DOHH2 (cell line): ENCODE measurements at regions not wholly inside any gene's neighbourhood (a gene's known extent, or its start where the extent isn't known, plus 50 kb on each side); places are given as distances from the start of the nearest gene placed in this dataset.
"Not testable (repeated sequence)": the region's sequence is repeated elsewhere in the genome, so short reads cannot be mapped to it uniquely, and the experiment has no call there.

Experiments used
- H3F3A ChIP-seq: fragments of 200-600 bp; sonication (generic), shearing (Covaris generic); 2 replicates; pipeline ENCODE4 v1.6.0; 2016; ENCODE audit warnings: antibody characterized with exemption, mild to moderate bottlenecking; ENCODE audit not compliant: control insufficient read depth, insufficient read depth
- H3K27ac ChIP-seq: fragments of 200-600 bp; sonication (generic); 2 replicates; pipeline ENCODE4 v1.5.1; 2014; ENCODE audit warnings: low read depth, mild to moderate bottlenecking, low read length, moderate library complexity
- H3K27me3 ChIP-seq: fragments of 200-600 bp; sonication (generic); 2 replicates; pipeline ENCODE4 v1.6.1; 2014; ENCODE audit warnings: mild to moderate bottlenecking, low read length, mixed read lengths; ENCODE audit not compliant: control insufficient read depth
- H3K36me3 ChIP-seq: fragments of 200-600 bp; sonication (generic); 2 replicates; pipeline ENCODE4 v1.6.1; 2014; ENCODE audit warnings: mild to moderate bottlenecking, low read length, moderate library complexity, mixed read lengths; ENCODE audit not compliant: control insufficient read depth
- H3K4me1 ChIP-seq: fragments of 200-600 bp; sonication (generic); 2 replicates; pipeline ENCODE4 v1.6.1; 2014; ENCODE audit warnings: mild to moderate bottlenecking, low read length, mixed read lengths; ENCODE audit not compliant: control insufficient read depth
- H3K4me2 ChIP-seq: fragments of 200-600 bp; sonication (generic); 2 replicates; pipeline ENCODE4 v1.6.0; 2014; ENCODE audit warnings: mild to moderate bottlenecking, low read length, moderate library complexity
- H3K4me3 ChIP-seq: fragments of 200-600 bp; sonication (generic); 2 replicates; pipeline ENCODE4 v1.5.1; 2014; ENCODE audit warnings: mild to moderate bottlenecking, low read length, mixed read lengths
- H3K79me2 ChIP-seq: fragments of 200-600 bp; sonication (generic); 2 replicates; pipeline ENCODE4 v1.6.1; 2014; ENCODE audit warnings: mild to moderate bottlenecking, low read length, mixed read lengths; ENCODE audit not compliant: control insufficient read depth
- H3K9me2 ChIP-seq: fragments of 200-600 bp; sonication (generic); replicated peaks from 2 replicates; pipeline ENCODE4 v1.6.1; 2014; ENCODE audit warnings: mild to moderate bottlenecking, low read length, mixed read lengths; ENCODE audit not compliant: control insufficient read depth
- H3K9me3 ChIP-seq: fragments of 200-600 bp; sonication (generic); 2 replicates; pipeline ENCODE4 v1.6.1; 2014; ENCODE audit warnings: antibody characterized with exemption, low read length, mixed read lengths; ENCODE audit not compliant: control insufficient read depth, insufficient read depth
- H4K20me1 ChIP-seq: fragments of 200-600 bp; sonication (generic); 2 replicates; pipeline ENCODE4 v1.6.0; 2014; ENCODE audit warnings: low read depth, mild to moderate bottlenecking, antibody characterized with exemption, low read length, moderate library complexity; ENCODE audit not compliant: control insufficient read depth, insufficient read depth
- CTCF ChIP-seq: fragments of 200-600 bp; sonication (generic); IDR thresholded peaks from one replicate; pipeline ENCODE4 v1.5.1; 2014; ENCODE audit warnings: antibody characterized with exemption, mild to moderate bottlenecking, low read depth, low read length; ENCODE audit not compliant: poor library complexity, severe bottlenecking
- EZH2phosphoT487 ChIP-seq: fragments of 200-600 bp; sonication (generic); IDR thresholded peaks from 2 replicates; pipeline ENCODE4 v1.6.1; 2017; ENCODE audit warnings: borderline replicate concordance, mild to moderate bottlenecking, antibody characterized with exemption, low read length, moderate library complexity, mixed read lengths

DNA sequence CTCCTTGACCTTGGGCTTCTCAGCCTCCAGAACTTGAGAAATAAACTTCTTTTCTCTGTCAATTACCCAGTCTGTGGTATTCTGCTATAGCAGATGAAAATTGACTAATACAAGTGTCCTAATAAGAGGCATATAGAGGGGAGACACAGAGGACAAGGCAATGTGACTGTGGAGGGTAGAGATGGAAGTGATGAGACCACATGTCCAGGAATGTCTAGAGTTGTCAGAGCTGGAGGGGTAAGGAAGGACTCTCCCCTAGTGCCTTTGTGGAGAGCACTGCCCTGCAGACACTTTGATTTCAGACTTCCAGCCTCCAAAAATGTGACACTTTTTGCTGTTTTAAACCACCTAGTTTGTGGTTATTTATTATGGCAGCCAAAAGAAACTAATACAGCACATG is 74.4 kb downstream of the ACKR3 start:
- Histone ChIP-seq H3K4me3 (no peak overlapping the region), H3K27me3 (peaks cover 4% of the 10 kb centered on the region; the same call in 1 of the 2 replicates), H4K20me1 (no peaks in the 10 kb centered on the region), H3K9me3 (no peaks in the 10 kb centered on the region), H3K79me2 (no peaks in the 10 kb centered on the region), H3K4me1 (no peaks in the 10 kb centered on the region), H3K27ac (no peak overlapping the region), H3K36me3 (no peaks in the 10 kb centered on the region), H3F3A (no peaks in the 10 kb centered on the region), H3K9me2 (no peaks in the 10 kb centered on the region), H3K4me2 (no peak overlapping the region)
- TF ChIP-seq CTCF = no peak
- no peak for TF ChIP-seq EZH2phosphoT487

- no peaks in the 10 kb centered on the region for H3K9me2 ChIP-seq
- no peak overlapping the region for H3K4me3 ChIP-seq
- no peaks in the 10 kb centered on the region for H3K36me3 ChIP-seq
- no peak overlapping the region for H3K27ac ChIP-seq
- TF ChIP-seq EZH2phosphoT487 (no peak), CTCF (no peak)
- H3K27me3 ChIP-seq = peaks cover 4% of the 10 kb centered on the region; the same call in 1 of the 2 replicates
- H4K20me1 ChIP-seq = no peaks in the 10 kb centered on the region
- no peaks in the 10 kb centered on the region for H3K79me2 ChIP-seq
- no peaks in the 10 kb centered on the region for H3K4me1 ChIP-seq
- H3K9me3 ChIP-seq = no peaks in the 10 kb centered on the region
- H3K4me2 ChIP-seq = no peak overlapping the region
- H3F3A ChIP-seq = no peaks in the 10 kb centered on the region
Observed at GRCh38 chr2:236644502-236644911, 74.9 kb downstream of the ACKR3 start.

- H3K79me2 ChIP-seq = not testable (repeated sequence)
Observed at GRCh38 chr2:236645141-236645540, 75.5 kb downstream of the ACKR3 start.

GRCh38 chr2:236646441-236646840 is 76.8 kb downstream of the ACKR3 start:
- H3K36me3 ChIP-seq = no peaks in the 10 kb centered on the region
- H3K4me1 ChIP-seq = no peaks in the 10 kb centered on the region
- H3K9me2 ChIP-seq = no peaks in the 10 kb centered on the region
- H3F3A ChIP-seq = no peaks in the 10 kb centered on the region
- H3K27me3 ChIP-seq = peaks cover 4% of the 10 kb centered on the region; the same call in 1 of the 2 replicates
- TF ChIP-seq CTCF (no peak), EZH2phosphoT487 (no peak)
- no peaks in the 10 kb centered on the region for H3K79me2 ChIP-seq
- no peak overlapping the region for H3K27ac ChIP-seq
- no peak overlapping the region for H3K4me3 ChIP-seq
- H3K9me3 ChIP-seq = no peaks in the 10 kb centered on the region
- no peaks in the 10 kb centered on the region for H4K20me1 ChIP-seq
- H3K4me2 ChIP-seq = no peak overlapping the region

More at GRCh38 chr2:236645141-236645540, 75.5 kb downstream of the ACKR3 start:
- not testable (repeated sequence) for H3K36me3 ChIP-seq, H3K4me3 ChIP-seq, H3K27ac ChIP-seq, H4K20me1 ChIP-seq, H3K4me1 ChIP-seq, H3K4me2 ChIP-seq, H3K9me2 ChIP-seq, H3K9me3 ChIP-seq, H3F3A ChIP-seq, H3K27me3 ChIP-seq
